Ovary (tissue), 3 donors: ENCODE measurements at regions not wholly inside any gene's neighbourhood (a gene's known extent, or its start where the extent isn't known, plus 50 kb on each side); places are given as distances from the start of the nearest gene placed in this dataset.

ENCODE experiments used
- EP300 ChIP-seq: sonication (generic); formaldehyde crosslinking; IDR thresholded peaks from one replicate; pipeline ENCODE4 v1.6.1; 2017; ENCODE audit warnings: antibody characterized with exemption
- POLR2A ChIP-seq: fragments of 450-650 bp; IDR thresholded peaks from one replicate; pipeline ENCODE4 v1.6.1; 2017; ENCODE audit warnings: antibody characterized with exemption, mild to moderate bottlenecking, moderate library complexity
- TF ChIP-seq, protein P1 (sequence below), 3 donors: fragments of 450-650 bp in 2 of 3; fragments of 200-600 bp in 1 of 3; IDR thresholded peaks; one replicate each; pipeline versions ENCODE4 v1.5.1 to v1.8.0; 2016 to 2022; ENCODE audit warnings: antibody characterized with exemption in 3 of 3, mild to moderate bottlenecking in 1 of 3
- donor health status: DM: no; HTN: no; CAD: no.

DNA sequence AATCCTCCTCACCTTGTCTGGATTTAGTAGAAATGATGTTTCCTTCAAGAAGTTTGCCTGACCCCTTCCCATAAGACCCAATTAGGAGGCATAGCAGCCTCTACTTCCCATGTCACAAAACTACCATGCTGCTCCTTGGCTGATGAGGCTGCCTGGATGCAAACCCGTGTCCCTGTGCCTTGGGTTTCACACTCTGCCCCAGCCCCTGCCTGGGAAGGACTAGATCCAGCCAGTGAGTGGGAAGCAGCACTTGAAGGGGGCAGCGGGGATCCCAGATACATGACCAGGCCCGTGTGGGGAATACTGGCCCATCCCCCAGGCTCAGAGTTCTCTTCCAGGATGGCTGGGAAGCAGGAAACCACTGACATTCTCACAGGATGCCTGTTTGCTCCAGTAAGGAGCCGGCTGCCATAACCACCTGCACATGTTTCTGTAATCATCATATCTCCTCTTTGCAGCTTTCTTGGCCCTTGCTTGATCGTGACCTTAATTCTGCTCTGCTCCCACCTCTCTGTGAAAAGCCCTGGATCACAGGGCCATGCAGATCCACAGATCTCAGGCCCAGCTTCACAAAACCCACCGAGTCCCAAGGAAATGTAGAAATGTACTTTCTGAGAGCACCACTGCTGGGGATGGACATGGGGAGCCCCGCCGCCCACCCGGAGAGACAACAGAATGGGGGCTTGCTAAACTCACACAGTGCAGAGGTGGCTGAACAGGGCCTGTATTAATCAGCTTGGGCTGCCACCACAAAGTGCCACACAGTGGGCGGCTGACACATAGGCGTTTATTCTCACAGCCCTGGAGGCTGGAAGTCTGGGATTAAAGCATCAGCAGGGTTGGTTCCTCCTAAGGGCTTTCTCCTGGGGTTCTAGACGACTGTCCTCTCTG, 287.8 kb upstream of the IGFBP3 start:
- TF ChIP-seq POLR2A (no peak), EP300 (no peak)
- TF ChIP-seq, protein P1, sequence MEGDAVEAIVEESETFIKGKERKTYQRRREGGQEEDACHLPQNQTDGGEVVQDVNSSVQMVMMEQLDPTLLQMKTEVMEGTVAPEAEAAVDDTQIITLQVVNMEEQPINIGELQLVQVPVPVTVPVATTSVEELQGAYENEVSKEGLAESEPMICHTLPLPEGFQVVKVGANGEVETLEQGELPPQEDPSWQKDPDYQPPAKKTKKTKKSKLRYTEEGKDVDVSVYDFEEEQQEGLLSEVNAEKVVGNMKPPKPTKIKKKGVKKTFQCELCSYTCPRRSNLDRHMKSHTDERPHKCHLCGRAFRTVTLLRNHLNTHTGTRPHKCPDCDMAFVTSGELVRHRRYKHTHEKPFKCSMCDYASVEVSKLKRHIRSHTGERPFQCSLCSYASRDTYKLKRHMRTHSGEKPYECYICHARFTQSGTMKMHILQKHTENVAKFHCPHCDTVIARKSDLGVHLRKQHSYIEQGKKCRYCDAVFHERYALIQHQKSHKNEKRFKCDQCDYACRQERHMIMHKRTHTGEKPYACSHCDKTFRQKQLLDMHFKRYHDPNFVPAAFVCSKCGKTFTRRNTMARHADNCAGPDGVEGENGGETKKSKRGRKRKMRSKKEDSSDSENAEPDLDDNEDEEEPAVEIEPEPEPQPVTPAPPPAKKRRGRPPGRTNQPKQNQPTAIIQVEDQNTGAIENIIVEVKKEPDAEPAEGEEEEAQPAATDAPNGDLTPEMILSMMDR (IDR thresholded peaks at IDR 0.05) = no peak
